Loucy (cell line): ENCODE measurements at regions not wholly inside any gene's neighbourhood (a gene's known extent, or its start where the extent isn't known, plus 50 kb on each side); places are given as distances from the start of the nearest gene placed in this dataset.

Experiments used
- H2AFZ ChIP-seq: fragments of 200-600 bp; sonication (generic); 2 replicates; pipeline ENCODE4 v1.6.0; 2016; ENCODE audit warnings: antibody characterized with exemption, mild to moderate bottlenecking, low read length, moderate library complexity
- H3F3A ChIP-seq: fragments of 200-600 bp; 2 replicates; pipeline ENCODE4 v1.6.0; 2016; ENCODE audit warnings: antibody characterized with exemption, low read depth, mild to moderate bottlenecking
- H3K27me3 ChIP-seq: fragments of 200-600 bp; sonication (generic); 2 replicates; pipeline ENCODE4 v1.6.1; 2014; ENCODE audit warnings: low read length, mild to moderate bottlenecking; ENCODE audit not compliant: insufficient read depth, poor library complexity, severe bottlenecking
- H3K36me3 ChIP-seq: fragments of 200-600 bp; sonication (generic); 2 replicates; pipeline ENCODE4 v1.6.1; 2016; ENCODE audit warnings: low read length; ENCODE audit not compliant: insufficient read depth
- H3K4me1 ChIP-seq: fragments of 200-600 bp; sonication (generic); 2 replicates; pipeline ENCODE4 v1.5.1; 2014; ENCODE audit warnings: low read length, mild to moderate bottlenecking; ENCODE audit not compliant: insufficient read depth, poor library complexity, severe bottlenecking
- H3K4me2 ChIP-seq: fragments of 200-600 bp; sonication (generic); 2 replicates; pipeline ENCODE4 v1.6.0; 2014; ENCODE audit warnings: antibody characterized with exemption, low read length, low read depth, mild to moderate bottlenecking; ENCODE audit not compliant: poor library complexity, severe bottlenecking
- H3K4me3 ChIP-seq: fragments of 200-600 bp; sonication (generic); 2 replicates; pipeline ENCODE4 v1.5.1; 2014; ENCODE audit warnings: low read length, mild to moderate bottlenecking, mixed read lengths; ENCODE audit not compliant: poor library complexity, severe bottlenecking
- H3K79me2 ChIP-seq: fragments of 200-600 bp; sonication (generic); 2 replicates; pipeline ENCODE4 v1.6.1; 2014; ENCODE audit warnings: low read length; ENCODE audit not compliant: insufficient read depth
- H3K9ac ChIP-seq: fragments of 200-600 bp; sonication (generic); 2 replicates; pipeline ENCODE4 v1.6.0; 2014; ENCODE audit warnings: mild to moderate bottlenecking, low read depth, low read length, moderate library complexity; ENCODE audit not compliant: poor library complexity, severe bottlenecking
- H3K9me2 ChIP-seq: fragments of 200-600 bp; sonication (generic); replicated peaks from 2 replicates; pipeline ENCODE4 v1.6.1; 2016; ENCODE audit warnings: low read depth, low read length, mixed read lengths
- H3K9me3 ChIP-seq: fragments of 200-600 bp; sonication (generic); 2 replicates; pipeline ENCODE4 v1.6.1; 2014; ENCODE audit warnings: mild to moderate bottlenecking, antibody characterized with exemption, low read length, low read depth; ENCODE audit not compliant: insufficient read depth
- H4K20me1 ChIP-seq: fragments of 200-600 bp; sonication (generic); 2 replicates; pipeline ENCODE4 v1.6.0; 2014; ENCODE audit warnings: antibody characterized with exemption, low read length, mild to moderate bottlenecking; ENCODE audit not compliant: insufficient read depth, poor library complexity, severe bottlenecking
- CTCF ChIP-seq: fragments of 200-600 bp; sonication (generic); conservative IDR thresholded peaks from 2 replicates; pipeline ENCODE4 v1.5.1; 2014; ENCODE audit warnings: mild to moderate bottlenecking, antibody characterized with exemption, low read length
- EZH2phosphoT487 ChIP-seq: fragments of 200-600 bp; IDR thresholded peaks from 2 replicates; pipeline ENCODE4 v1.6.1; 2018; ENCODE audit warnings: antibody characterized with exemption, mild to moderate bottlenecking, moderate library complexity, borderline replicate concordance

GRCh38 chr4:38456096-38456495, 207.9 kb upstream of the KLF3 start:
- H3K27me3 ChIP-seq = no peaks in the 10 kb centered on the region
- H3K79me2 ChIP-seq = no peaks in the 10 kb centered on the region
- no peaks in the 10 kb centered on the region for H3F3A ChIP-seq
- no peaks in the 10 kb centered on the region for H3K4me1 ChIP-seq
- no peaks in the 10 kb centered on the region for H4K20me1 ChIP-seq
- no peak overlapping the region for H2AFZ ChIP-seq
- no peak overlapping the region for H3K4me3 ChIP-seq
- TF ChIP-seq CTCF (no peak), EZH2phosphoT487 (no peak)
- no peaks in the 10 kb centered on the region for H3K9me2 ChIP-seq
- no peaks in the 10 kb centered on the region for H3K36me3 ChIP-seq
- H3K9me3 ChIP-seq = no peaks in the 10 kb centered on the region
- H3K4me2 ChIP-seq = no peak overlapping the region
- H3K9ac ChIP-seq = no peak overlapping the region

- Histone ChIP-seq H3K4me2 (no peak overlapping the region), H4K20me1 (no peaks in the 10 kb centered on the region), H3K4me3 (no peak overlapping the region), H3K27me3 (no peaks in the 10 kb centered on the region), H3K9ac (no peak overlapping the region), H3K9me3 (no peaks in the 10 kb centered on the region), H3K79me2 (no peaks in the 10 kb centered on the region), H3K9me2 (no peaks in the 10 kb centered on the region), H3K36me3 (no peaks in the 10 kb centered on the region), H3K4me1 (no peaks in the 10 kb centered on the region), H2AFZ (no peak overlapping the region), H3F3A (no peaks in the 10 kb centered on the region)
- TF ChIP-seq CTCF (no peak), EZH2phosphoT487 (no peak)
Observed at GRCh38 chr4:38461342-38461741, 202.7 kb upstream of the KLF3 start.

GRCh38 chr4:38462367-38463055, 201.5 kb upstream of the KLF3 start:
- H4K20me1 ChIP-seq = no peaks in the 10 kb centered on the region
- TF ChIP-seq CTCF (no peak), EZH2phosphoT487 (no peak)
- no peak overlapping the region for H2AFZ ChIP-seq
- H3K4me1 ChIP-seq = no peaks in the 10 kb centered on the region
- H3K4me2 ChIP-seq = no peak overlapping the region
- no peak overlapping the region for H3K9ac ChIP-seq
- no peaks in the 10 kb centered on the region for H3K79me2 ChIP-seq
- H3K9me2 ChIP-seq = no peaks in the 10 kb centered on the region
- no peaks in the 10 kb centered on the region for H3K27me3 ChIP-seq
- H3K9me3 ChIP-seq = no peaks in the 10 kb centered on the region
- H3K36me3 ChIP-seq = no peaks in the 10 kb centered on the region
- H3F3A ChIP-seq = no peaks in the 10 kb centered on the region
- H3K4me3 ChIP-seq = no peak overlapping the region
